Activated CD4-positive, alpha-beta T cell treated with anti-CD3 and anti-CD28 coated beads, Interleukin-2, amount 10 ng/mL, durations not matched to agents 7 days and 5 days (primary cell): ENCODE measurements at regions not wholly inside any gene's neighbourhood (a gene's known extent, or its start where the extent isn't known, plus 50 kb on each side); places are given as distances from the start of the nearest gene placed in this dataset.

Experiments
- CTCF ChIA-PET: fragments of 350-600 bp; sonication (Branson Sonifier 250); formaldehyde crosslinking; loops from one replicate; lab custom pipeline; 2021; ENCODE audit warnings: antibody characterized with exemption; lab: Charles Lee
- POLR2A ChIA-PET: fragments of 350-600 bp; sonication (Branson Sonifier 250); formaldehyde crosslinking; loops from one replicate; lab custom pipeline; 2021; ENCODE audit warnings: antibody characterized with exemption; lab: Charles Lee
- DNase-seq: peaks from one replicate; pipeline ENCODE4 v3.0.0-alpha.2; 2020
- H3K27ac Mint-ChIP-seq: one replicate; pipeline ENCODE4 v1.8.0; 2021; ENCODE audit warnings: mild to moderate bottlenecking, moderate library complexity, mixed read lengths
- H3K27me3 Mint-ChIP-seq: one replicate; pipeline ENCODE4 v1.8.0; 2021; ENCODE audit warnings: mixed read lengths
- H3K36me3 Mint-ChIP-seq: one replicate; pipeline ENCODE4 v1.8.0; 2021; ENCODE audit warnings: low read depth, mixed read lengths
- H3K4me1 Mint-ChIP-seq: one replicate; pipeline ENCODE4 v1.8.0; 2021; ENCODE audit warnings: mixed read lengths
- H3K4me3 Mint-ChIP-seq: one replicate; pipeline ENCODE4 v1.8.0; 2021; ENCODE audit warnings: mild to moderate bottlenecking, moderate library complexity, mixed read lengths
- H3K9me3 Mint-ChIP-seq: one replicate; pipeline ENCODE4 v1.8.0; 2021; ENCODE audit warnings: mixed read lengths

DNA sequence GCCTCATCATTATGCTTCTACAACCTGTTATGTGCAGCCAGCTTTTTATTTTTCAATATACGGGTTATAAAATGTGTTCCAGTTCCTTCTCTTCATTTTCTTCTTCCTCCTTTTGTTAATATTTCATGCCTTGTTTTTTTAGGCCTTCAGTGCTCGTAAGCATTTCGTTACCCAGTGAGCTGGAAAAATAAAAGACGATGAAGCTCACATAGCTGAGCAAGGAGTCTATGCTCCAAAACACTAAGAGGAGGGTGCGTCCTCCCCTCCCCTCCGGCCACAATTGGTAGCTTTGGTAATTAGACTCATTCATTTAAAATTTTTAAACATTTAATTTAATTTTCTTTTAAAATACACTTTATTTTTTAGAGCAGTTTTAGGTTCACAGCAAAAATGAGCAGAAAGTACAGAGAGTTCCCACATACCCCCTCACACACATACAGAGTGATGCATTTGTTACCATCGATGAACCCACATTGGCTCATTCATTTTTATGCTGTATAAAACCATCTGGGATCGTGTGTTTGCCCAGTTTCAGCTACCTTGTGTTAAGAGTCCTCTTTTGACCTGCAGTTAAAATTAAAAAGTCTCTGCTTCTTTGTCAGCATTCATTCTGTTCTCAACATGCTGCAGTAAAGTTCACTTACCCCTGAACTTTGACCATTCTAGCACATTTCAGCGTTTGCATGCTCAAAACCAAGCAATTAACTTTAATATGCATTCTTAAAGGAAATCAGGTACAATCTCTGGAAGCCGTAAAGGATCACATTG, 223.9 kb downstream of the LACC1 start:
- POLR2A ChIA-PET, result no interaction called here
- Mint-ChIP-seq H3K27me3 (peaks cover 8% of the 10 kb centered on the region), H3K27ac (no peak overlapping the region), H3K4me3 (no peak overlapping the region), H3K9me3 (peaks cover 3% of the 10 kb centered on the region), H3K36me3 (no peaks in the 10 kb centered on the region), H3K4me1 (no peaks in the 10 kb centered on the region)
- no peak for DNase-seq
- CTCF ChIA-PET, result no interaction called here

DNA sequence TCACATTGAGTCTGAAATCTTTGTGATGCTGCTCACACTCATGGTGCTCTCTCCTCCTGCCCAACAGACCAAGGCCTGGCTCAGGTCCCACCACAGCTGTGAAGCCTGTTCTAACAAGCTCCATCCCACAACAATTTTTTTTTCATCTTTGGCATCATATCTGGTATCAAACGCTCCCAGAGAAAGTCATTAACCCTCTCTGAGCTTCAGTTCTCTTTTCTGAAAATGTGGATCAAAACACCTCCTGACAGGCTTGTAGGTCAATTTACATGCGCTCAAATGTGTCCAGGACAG, 224.4 kb downstream of the LACC1 start:
- Mint-ChIP-seq H3K27ac (no peak overlapping the region), H3K36me3 (no peaks in the 10 kb centered on the region), H3K9me3 (peaks cover 3% of the 10 kb centered on the region), H3K4me1 (no peaks in the 10 kb centered on the region), H3K27me3 (peaks cover 8% of the 10 kb centered on the region), H3K4me3 (no peak overlapping the region)
- DNase-seq, result no peak
- CTCF ChIA-PET, result no interaction called here
- POLR2A ChIA-PET, result no interaction called here

DNA sequence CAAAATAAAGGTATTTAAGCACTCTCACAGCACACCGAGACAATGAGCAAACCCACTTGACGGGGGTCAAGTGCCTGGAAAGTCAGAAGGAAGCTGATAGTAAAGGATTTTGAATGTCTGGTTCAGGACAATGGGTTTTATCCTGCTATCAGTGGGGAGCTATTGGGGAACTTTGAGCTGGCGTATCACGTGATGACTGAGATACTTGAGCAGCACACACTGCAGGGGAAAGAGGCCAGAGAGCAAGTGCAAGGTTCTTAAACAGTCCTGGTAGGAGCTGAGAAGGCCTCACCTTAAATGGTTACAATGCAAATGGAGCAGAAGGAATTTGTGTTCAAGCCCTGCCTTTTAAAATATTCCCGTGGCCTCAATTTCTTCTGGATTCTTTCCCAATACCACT, 225.3 kb downstream of the LACC1 start:
- CTCF ChIA-PET, result no interaction called here

DNA sequence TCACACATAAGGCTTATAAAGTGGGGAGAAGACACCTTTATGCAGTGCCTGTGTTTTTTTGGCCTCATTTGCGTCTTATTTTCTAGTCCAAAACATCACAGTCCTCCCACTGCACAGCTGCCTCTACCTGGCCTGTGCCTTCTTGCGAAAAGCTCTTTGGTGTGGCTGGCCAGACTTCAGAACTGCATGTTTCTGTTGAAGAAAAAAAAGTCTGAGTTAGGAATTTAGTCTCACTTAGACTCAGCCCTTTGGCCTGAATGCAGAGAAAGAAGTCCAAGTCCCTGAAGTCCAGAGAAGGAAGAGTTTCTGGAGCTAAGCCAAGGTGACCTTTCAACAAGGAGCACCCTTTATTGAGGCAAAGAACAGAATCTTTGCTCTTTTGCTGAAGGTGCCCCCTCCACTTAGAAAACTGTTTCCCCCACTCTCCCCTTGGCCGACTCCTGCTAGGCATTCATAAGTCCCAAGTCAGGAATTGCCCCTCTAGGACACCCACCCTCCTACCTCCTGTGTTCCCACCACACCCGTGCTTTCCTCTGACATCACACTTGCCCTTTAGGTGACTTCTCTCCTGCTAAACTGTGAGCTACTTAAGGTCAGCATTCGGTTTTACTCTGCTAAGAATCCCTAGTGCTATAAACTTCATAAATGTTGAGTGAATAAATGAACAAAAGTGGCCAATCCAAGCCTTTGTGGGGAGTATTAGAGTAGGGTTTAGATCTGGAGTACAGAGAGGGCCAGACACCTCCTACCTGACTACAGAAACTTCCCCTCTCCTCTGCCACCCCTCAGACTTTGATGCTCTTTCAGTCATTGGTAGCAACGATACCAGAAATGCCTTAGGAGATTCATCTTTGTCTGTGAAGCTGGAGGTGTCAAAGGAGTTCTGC, 226.8 kb downstream of the LACC1 start:
- Mint-ChIP-seq H3K27ac (no peak overlapping the region), H3K9me3 (peaks cover 3% of the 10 kb centered on the region), H3K4me1 (no peaks in the 10 kb centered on the region), H3K27me3 (peaks cover 6% of the 10 kb centered on the region), H3K36me3 (no peaks in the 10 kb centered on the region), H3K4me3 (no peak overlapping the region)
- DNase-seq, result no peak
- CTCF ChIA-PET, result interaction anchor here (1.3 kb wide), 1 partner anchor 10 kb away, joined by 3 read pairs; no protein-coding TSS in a partner anchor
- POLR2A ChIA-PET, result no interaction called here

More for the DNA sequence above, 225.3 kb downstream of the LACC1 start:
- DNase-seq, result no peak
- Mint-ChIP-seq H3K36me3 (no peaks in the 10 kb centered on the region), H3K27ac (no peak overlapping the region), H3K27me3 (peaks cover 6% of the 10 kb centered on the region), H3K4me1 (no peaks in the 10 kb centered on the region), H3K4me3 (no peak overlapping the region), H3K9me3 (peaks cover 3% of the 10 kb centered on the region)
- POLR2A ChIA-PET, result no interaction called here

DNA sequence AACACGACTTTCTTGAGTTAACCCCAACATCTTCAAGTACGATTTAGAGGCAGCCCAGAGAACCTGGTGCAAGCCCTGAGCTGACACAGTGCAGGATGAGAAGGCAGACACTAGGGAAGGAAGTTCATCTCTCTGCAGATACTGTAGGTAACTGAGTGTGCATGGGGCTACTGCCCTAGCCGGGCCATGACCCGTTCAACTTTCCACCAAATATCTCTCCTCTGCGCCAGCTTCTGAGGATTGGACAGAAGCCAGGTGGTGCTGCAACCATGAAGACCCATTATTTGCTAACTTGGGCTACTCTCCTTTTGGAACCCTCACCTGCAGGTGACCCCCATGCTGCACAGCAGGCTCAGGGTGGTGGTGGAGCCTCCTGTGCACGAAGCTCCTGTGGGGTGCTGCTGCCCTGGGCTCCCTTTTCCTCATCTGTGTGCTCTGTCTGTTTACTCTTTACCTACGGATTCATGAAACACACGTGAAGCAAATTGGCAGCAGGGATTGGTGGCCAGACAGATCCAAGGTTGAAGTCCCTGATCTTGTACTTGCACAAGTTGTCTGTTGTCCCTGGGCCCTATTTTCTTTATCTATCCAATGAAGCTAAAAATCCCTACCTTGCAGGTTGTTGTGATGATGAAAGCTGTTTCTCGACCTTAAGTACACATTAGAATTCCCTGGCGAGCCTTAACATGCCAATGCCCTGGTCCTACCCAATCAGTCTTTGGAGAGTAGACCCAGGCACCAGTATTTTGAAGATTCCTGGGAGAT, 227.8 kb downstream of the LACC1 start:
- CTCF ChIA-PET, result no interaction called here
- H3K27me3 Mint-ChIP-seq, result peaks cover 2% of the 10 kb centered on the region

DNA sequence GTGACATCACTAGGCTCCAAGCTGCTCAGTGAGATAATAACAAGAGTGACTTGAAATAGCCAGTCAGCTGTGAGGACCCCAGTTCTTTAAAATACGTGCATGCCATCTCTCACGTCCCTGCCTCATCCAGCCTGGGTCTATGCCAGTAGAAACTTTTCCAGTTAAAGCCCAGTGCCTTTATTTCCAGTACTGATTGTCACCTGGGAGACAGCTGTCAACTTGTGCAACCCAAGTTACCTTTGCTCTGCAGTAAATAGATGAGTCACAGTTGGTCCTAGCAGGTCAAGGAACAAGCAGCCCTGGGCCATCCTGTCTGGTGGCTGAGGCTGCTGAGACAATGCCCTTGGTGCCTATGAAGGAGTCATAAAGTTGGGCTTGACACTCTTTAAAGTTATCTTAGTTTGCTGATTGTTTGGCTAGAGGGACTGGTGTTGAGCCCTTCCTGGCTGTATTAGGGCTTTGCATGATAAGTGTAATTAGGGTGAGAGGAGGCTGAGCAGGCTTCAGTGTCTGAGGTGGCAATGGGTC, 228.7 kb downstream of the LACC1 start:
- POLR2A ChIA-PET, result no interaction called here
- CTCF ChIA-PET, result no interaction called here
- Mint-ChIP-seq H3K9me3 (no peaks in the 10 kb centered on the region), H3K36me3 (no peaks in the 10 kb centered on the region), H3K27me3 (peaks cover 2% of the 10 kb centered on the region), H3K4me3 (no peak overlapping the region), H3K4me1 (no peaks in the 10 kb centered on the region), H3K27ac (no peak overlapping the region)
- DNase-seq, result no peak

More for the DNA sequence above, 227.8 kb downstream of the LACC1 start:
- POLR2A ChIA-PET, result no interaction called here
- no peak overlapping the region for H3K4me3 Mint-ChIP-seq
- H3K4me1 Mint-ChIP-seq, result no peaks in the 10 kb centered on the region
- H3K36me3 Mint-ChIP-seq, result no peaks in the 10 kb centered on the region
- no peaks in the 10 kb centered on the region for H3K9me3 Mint-ChIP-seq
- DNase-seq, result no peak
- H3K27ac Mint-ChIP-seq, result no peak overlapping the region

DNA sequence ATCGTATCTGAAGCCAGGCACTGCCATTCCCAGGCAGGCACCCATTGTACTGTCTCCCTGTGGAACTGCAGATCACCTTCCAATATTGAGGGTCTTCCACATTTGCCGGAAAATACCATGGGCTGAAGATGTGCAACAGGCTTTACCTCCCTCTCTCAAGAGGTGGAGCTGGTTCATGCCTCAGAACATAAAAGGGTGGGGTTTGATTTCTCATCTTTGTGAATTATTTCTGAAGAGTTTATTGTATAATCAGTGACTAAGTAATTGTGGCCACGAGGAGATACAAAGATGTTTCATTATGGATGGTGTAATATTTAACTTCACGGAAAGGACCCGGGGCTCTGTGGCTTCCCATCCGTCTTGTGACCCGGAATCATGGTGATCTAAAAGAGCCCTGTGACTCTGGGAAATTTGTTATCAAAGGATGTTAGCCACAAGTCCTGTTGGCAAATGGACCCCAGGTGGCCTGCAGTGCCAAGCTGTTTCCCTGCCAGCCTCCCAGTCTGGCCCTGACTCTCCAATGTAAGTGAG, 230.5 kb downstream of the LACC1 start:
- H3K27me3 Mint-ChIP-seq, result no peaks in the 10 kb centered on the region
- H3K27ac Mint-ChIP-seq, result no peak overlapping the region
- H3K36me3 Mint-ChIP-seq, result no peaks in the 10 kb centered on the region
- H3K9me3 Mint-ChIP-seq, result no peaks in the 10 kb centered on the region
- POLR2A ChIA-PET, result no interaction called here
- no peak overlapping the region for H3K4me3 Mint-ChIP-seq
- DNase-seq, result no peak
- CTCF ChIA-PET, result no interaction called here
- no peaks in the 10 kb centered on the region for H3K4me1 Mint-ChIP-seq

DNA sequence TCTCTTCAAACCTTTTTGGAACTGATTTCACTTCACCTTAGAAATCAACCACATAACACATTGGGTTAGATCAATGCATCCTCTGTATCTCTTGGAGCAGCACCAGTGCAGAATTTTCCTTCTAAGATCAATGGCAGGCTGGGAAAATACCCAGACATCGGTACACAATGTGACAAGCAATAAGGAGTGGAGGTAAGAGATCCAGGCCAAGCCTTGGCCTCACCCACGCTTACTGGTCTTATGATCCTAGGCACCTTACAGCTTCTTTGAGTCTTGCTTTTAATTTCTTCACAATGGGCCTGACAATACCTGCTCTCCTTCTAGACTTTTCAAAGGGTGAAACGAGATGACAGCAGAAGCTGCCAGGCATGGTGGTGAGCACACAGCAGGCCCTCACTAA, 232.0 kb downstream of the LACC1 start:
- ChIA-PET CTCF (no interaction called here), POLR2A (no interaction called here)
- no peaks in the 10 kb centered on the region for H3K36me3 Mint-ChIP-seq
- no peak for DNase-seq
- peaks cover 2% of the 10 kb centered on the region for H3K4me1 Mint-ChIP-seq
- no peaks in the 10 kb centered on the region for H3K9me3 Mint-ChIP-seq
- no peak overlapping the region for H3K4me3 Mint-ChIP-seq
- no peaks in the 10 kb centered on the region for H3K27me3 Mint-ChIP-seq
- no peak overlapping the region for H3K27ac Mint-ChIP-seq

DNA sequence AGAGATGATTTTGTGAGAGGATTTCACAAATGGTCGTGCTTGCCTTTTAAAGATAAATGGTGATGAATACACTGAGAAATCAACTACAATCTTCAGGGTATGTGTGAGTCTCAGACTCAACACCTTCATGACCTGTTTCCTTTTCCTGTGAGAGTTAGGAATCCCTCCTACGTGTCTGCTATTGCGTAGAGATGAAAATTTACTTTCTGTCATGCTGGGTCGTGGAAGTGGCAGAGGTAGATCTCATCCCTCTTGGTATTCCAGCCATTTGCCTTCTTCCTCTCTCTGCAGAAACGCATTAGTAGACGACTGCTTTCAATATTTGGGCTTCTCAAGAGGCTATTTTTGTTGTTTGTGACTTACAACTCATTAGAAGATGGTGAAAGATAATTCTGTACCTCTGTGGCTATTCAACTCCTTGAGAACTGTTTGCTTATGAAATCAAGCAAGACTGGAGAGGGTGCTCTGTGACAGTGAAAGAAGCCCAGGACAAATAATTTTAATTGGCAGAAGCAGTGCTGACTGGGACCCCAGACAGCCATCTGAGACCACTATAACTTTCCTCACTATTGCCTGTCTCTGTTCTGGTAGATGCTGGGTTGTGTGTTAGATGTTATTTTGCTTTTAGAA, 233.1 kb downstream of the LACC1 start:
- Mint-ChIP-seq H3K27ac (no peak overlapping the region), H3K4me3 (no peak overlapping the region), H3K9me3 (no peaks in the 10 kb centered on the region), H3K4me1 (peaks cover 10% of the 10 kb centered on the region), H3K27me3 (no peaks in the 10 kb centered on the region), H3K36me3 (no peaks in the 10 kb centered on the region)
- CTCF ChIA-PET, result no interaction called here
- DNase-seq, result no peak
- POLR2A ChIA-PET, result no interaction called here

DNA sequence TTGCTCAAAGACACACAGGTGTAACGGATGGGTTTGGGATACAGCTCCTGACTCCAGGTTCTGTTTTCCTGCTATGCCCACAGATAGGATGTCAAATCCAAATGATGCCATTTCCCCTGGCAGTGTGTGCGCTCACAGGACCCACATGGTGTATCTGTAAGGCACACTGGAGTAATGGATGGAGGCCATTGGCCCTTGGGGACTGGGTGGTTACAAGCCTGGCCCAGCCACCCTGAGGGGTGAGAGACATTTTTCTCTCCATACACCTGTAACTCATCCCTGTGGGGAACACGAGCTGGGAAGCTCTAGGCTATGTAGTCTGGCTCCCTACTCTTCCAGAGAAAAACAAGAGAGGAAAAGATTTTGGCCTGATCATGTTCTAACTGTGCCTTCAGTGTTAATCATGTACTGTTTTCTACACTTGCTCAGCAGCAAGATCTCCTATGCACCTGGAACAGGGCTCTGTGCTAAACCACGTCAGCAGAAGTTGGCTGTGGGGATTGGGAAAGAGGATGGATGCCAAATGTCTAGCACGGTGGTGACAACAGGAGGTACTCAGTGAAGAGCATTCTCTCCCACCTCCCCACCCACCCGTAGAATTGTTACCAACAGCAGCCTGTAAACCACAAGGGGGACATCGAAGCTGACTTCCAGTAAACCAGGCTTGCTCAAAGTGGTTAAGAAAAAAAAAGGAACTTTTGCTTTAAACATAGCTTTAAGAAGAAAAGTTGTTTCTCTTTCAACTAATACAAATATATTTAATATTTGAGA, 237.0 kb downstream of the LACC1 start:
- Mint-ChIP-seq H3K9me3 (no peaks in the 10 kb centered on the region), H3K27ac (peak overlapping the region; percentile 76)
- POLR2A ChIA-PET, result no interaction called here

DNA sequence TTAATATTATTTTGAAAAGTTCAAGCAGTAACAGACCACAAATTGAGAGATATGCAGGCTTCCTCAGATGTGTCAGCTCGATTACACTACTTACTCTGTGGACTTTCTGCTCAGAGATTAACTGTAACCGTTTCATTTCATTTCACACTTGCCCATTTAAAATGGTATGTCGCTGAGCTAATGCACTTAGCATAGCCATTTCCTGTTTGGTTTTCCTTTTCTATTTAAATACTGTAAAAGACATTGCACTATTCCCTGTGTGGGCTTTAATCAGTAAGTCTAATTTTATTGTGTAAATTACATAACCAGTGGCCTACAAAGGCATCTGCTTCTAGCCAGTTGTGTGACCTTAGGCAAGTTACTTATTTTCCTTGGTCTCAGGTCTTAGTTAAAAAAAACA, 237.6 kb downstream of the LACC1 start:
- Mint-ChIP-seq H3K27ac (no peak overlapping the region), H3K9me3 (no peaks in the 10 kb centered on the region), H3K36me3 (no peaks in the 10 kb centered on the region), H3K27me3 (no peaks in the 10 kb centered on the region), H3K4me1 (peaks cover 10% of the 10 kb centered on the region), H3K4me3 (no peak overlapping the region)
- ChIA-PET POLR2A (no interaction called here), CTCF (interaction anchor here (0.9 to 1.4 kb wide), 2 partner anchors 11 to 16 kb away, joined by 3 read pairs; no protein-coding TSS in a partner anchor)
- no peak for DNase-seq

More for the DNA sequence above, 237.0 kb downstream of the LACC1 start:
- H3K36me3 Mint-ChIP-seq, result no peaks in the 10 kb centered on the region
- peaks cover 10% of the 10 kb centered on the region for H3K4me1 Mint-ChIP-seq
- H3K27me3 Mint-ChIP-seq, result no peaks in the 10 kb centered on the region
- no peak overlapping the region for H3K4me3 Mint-ChIP-seq
- DNase-seq, result no peak
- CTCF ChIA-PET, result interaction anchor here (0.9 to 1.6 kb wide), 3 partner anchors 10 to 17 kb away, joined by 3 read pairs; no protein-coding TSS in a partner anchor
